Smooth muscle cell of the brain vasculature (primary cell): ENCODE measurements at regions not wholly inside any gene's neighbourhood (a gene's known extent, or its start where the extent isn't known, plus 50 kb on each side); places are given as distances from the start of the nearest gene placed in this dataset.

Experiments used
- DNase-seq: peaks from one replicate; pipeline ENCODE4 v3.0.0-alpha.2; 2012; ENCODE audit warnings: low read depth, low spot score

- DNase-seq, result no peak
Measured at GRCh38 chr15:93649691-93650235, 560.8 kb upstream of the RGMA start.

- no peak for DNase-seq
Measured at GRCh38 chr15:93646193-93646592, 557.2 kb upstream of the RGMA start.

- no peak for DNase-seq
Measured at GRCh38 chr15:93645594-93645993, 556.6 kb upstream of the RGMA start.

GRCh38 chr15:93644595-93644994 lies 555.6 kb upstream of the RGMA start:
- DNase-seq, result no peak

- DNase-seq, result no peak
Measured at GRCh38 chr15:93640411-93640962, 551.5 kb upstream of the RGMA start.

GRCh38 chr15:93631958-93632618 lies 543.1 kb upstream of the RGMA start:
- DNase-seq, result no peak

- DNase-seq, result no peak
Measured at GRCh38 chr15:93619597-93619996, 530.6 kb upstream of the RGMA start.

- DNase-seq, result no peak
Measured at GRCh38 chr15:93617443-93617842, 528.4 kb upstream of the RGMA start.

GRCh38 chr15:93614386-93615104 lies 525.5 kb upstream of the RGMA start:
- DNase-seq, result no peak

- no peak for DNase-seq
Measured at GRCh38 chr15:93613386-93613785, 524.4 kb upstream of the RGMA start.

GRCh38 chr15:93612953-93613352 lies 523.9 kb upstream of the RGMA start:
- DNase-seq, result no peak

GRCh38 chr15:93610944-93611343 lies 521.9 kb upstream of the RGMA start:
- DNase-seq, result no peak

GRCh38 chr15:93608643-93609148 lies 519.7 kb upstream of the RGMA start:
- no peak for DNase-seq

GRCh38 chr15:93603550-93603949 lies 514.5 kb upstream of the RGMA start:
- DNase-seq, result no peak

GRCh38 chr15:93587059-93587521 lies 498.1 kb upstream of the RGMA start:
- DNase-seq, result no peak

- no peak for DNase-seq
Measured at GRCh38 chr15:93585012-93585411, 496.0 kb upstream of the RGMA start.

GRCh38 chr15:93583968-93584367 lies 495.0 kb upstream of the RGMA start:
- DNase-seq, result no peak

- DNase-seq, result no peak
Measured at GRCh38 chr15:93583552-93583951, 494.5 kb upstream of the RGMA start.

GRCh38 chr15:93570527-93570926 lies 481.5 kb upstream of the RGMA start:
- no peak for DNase-seq

- DNase-seq, result no peak
Measured at GRCh38 chr15:93566762-93567161, 477.8 kb upstream of the RGMA start.

GRCh38 chr15:93565201-93565600 lies 476.2 kb upstream of the RGMA start:
- DNase-seq, result no peak

- no peak for DNase-seq
Measured at GRCh38 chr15:93563218-93563617, 474.2 kb upstream of the RGMA start.
